MCF 10A (cell line): ENCODE measurements at regions not wholly inside any gene's neighbourhood (a gene's known extent, or its start where the extent isn't known, plus 50 kb on each side); places are given as distances from the start of the nearest gene placed in this dataset.

Experiments
- BruUV-seq: library from RNA; stranded (reverse); fragments of 400-500 nt; replicated peaks from 2 replicates; lab custom pipeline; 2021; lab: Mats Ljungman, UMichigan
- CTCF ChIA-PET: fragments of 300-600 bp; sonication (Branson Sonifier 250); formaldehyde crosslinking; extraction: SDS; loops from one replicate; lab custom pipeline; 2021; ENCODE audit warnings: antibody characterized with exemption, inconsistent platforms; lab: Yijun Ruan, JAX
- POLR2A ChIA-PET: fragments of 300-600, 350-650 bp; sonication (Branson Sonifier 250); formaldehyde crosslinking; extraction: SDS; loops from one replicate; lab custom pipeline; 2020; ENCODE audit warnings: antibody characterized with exemption, inconsistent platforms; lab: Yijun Ruan, JAX
- DNase-seq: peaks from one replicate; pipeline ENCODE4 v3.0.0-alpha.2; 2018; ENCODE audit not compliant: unreplicated experiment
- H3K27ac Mint-ChIP-seq: one replicate; pipeline ENCODE4 v1.8.0; 2022; ENCODE audit warnings: mild to moderate bottlenecking, low read depth, mixed read lengths; ENCODE audit not compliant: unreplicated experiment
- H3K27me3 Mint-ChIP-seq: one replicate; pipeline ENCODE4 v1.8.0; 2022; ENCODE audit warnings: mixed read lengths; ENCODE audit not compliant: insufficient read depth, unreplicated experiment
- H3K36me3 Mint-ChIP-seq: one replicate; pipeline ENCODE4 v1.8.0; 2022; ENCODE audit warnings: mild to moderate bottlenecking, moderate library complexity, mixed read lengths; ENCODE audit not compliant: insufficient read depth, unreplicated experiment
- H3K4me1 Mint-ChIP-seq: one replicate; pipeline ENCODE4 v1.8.0; 2022; ENCODE audit warnings: mixed read lengths; ENCODE audit not compliant: insufficient read depth, unreplicated experiment
- H3K4me3 Mint-ChIP-seq: one replicate; pipeline ENCODE4 v1.8.0; 2022; ENCODE audit warnings: mild to moderate bottlenecking, moderate library complexity, mixed read lengths; ENCODE audit not compliant: unreplicated experiment
- H3K9me3 Mint-ChIP-seq: one replicate; pipeline ENCODE4 v1.8.0; 2022; ENCODE audit warnings: mixed read lengths; ENCODE audit not compliant: unreplicated experiment
- intact Hi-C: fragments of 100-400 bp; cut with micrococcal nuclease; formaldehyde crosslinking; loops from 2 replicates; pipeline ENCODE4 v1.14.1; 2022
- TF ChIP-seq, protein P1 (sequence below): fragments of 200-600 bp; IDR thresholded peaks from one replicate; pipeline ENCODE4 v1.8.0; 2022; ENCODE audit warnings: antibody characterized with exemption, mild to moderate bottlenecking; ENCODE audit not compliant: unreplicated experiment

DNA sequence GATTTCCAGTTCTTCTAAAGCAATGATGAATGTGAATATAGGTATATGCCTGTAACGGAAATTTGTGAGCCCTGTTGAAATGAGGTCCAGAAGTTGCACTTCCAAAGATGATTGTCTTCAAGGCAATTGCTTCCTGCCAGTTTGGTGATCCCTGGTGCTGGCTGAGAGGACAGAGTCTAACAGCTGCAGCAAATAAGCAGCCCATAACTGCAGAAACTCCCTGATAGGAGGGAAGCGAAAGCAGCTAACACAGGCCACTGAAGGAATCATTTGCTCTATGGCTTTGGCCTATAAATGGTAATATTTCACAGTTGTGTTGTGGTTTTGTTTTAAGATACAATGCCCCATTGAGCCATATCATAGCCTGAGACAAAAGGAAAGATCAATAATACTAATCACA is 451.5 kb upstream of the MIR17HG start:
- Mint-ChIP-seq H3K27ac (no peak overlapping the region), H3K27me3 (no peaks in the 10 kb centered on the region), H3K4me3 (no peak overlapping the region), H3K4me1 (no peaks in the 10 kb centered on the region), H3K9me3 (no peaks in the 10 kb centered on the region), H3K36me3 (no peaks in the 10 kb centered on the region)
- TF ChIP-seq, protein P1, sequence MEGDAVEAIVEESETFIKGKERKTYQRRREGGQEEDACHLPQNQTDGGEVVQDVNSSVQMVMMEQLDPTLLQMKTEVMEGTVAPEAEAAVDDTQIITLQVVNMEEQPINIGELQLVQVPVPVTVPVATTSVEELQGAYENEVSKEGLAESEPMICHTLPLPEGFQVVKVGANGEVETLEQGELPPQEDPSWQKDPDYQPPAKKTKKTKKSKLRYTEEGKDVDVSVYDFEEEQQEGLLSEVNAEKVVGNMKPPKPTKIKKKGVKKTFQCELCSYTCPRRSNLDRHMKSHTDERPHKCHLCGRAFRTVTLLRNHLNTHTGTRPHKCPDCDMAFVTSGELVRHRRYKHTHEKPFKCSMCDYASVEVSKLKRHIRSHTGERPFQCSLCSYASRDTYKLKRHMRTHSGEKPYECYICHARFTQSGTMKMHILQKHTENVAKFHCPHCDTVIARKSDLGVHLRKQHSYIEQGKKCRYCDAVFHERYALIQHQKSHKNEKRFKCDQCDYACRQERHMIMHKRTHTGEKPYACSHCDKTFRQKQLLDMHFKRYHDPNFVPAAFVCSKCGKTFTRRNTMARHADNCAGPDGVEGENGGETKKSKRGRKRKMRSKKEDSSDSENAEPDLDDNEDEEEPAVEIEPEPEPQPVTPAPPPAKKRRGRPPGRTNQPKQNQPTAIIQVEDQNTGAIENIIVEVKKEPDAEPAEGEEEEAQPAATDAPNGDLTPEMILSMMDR = no peak
- POLR2A ChIA-PET = no interaction called here
- DNase-seq = no peak
- BruUV-seq = no TSS peak
- CTCF ChIA-PET = no interaction called here
- intact Hi-C loops = no loop called here

DNA sequence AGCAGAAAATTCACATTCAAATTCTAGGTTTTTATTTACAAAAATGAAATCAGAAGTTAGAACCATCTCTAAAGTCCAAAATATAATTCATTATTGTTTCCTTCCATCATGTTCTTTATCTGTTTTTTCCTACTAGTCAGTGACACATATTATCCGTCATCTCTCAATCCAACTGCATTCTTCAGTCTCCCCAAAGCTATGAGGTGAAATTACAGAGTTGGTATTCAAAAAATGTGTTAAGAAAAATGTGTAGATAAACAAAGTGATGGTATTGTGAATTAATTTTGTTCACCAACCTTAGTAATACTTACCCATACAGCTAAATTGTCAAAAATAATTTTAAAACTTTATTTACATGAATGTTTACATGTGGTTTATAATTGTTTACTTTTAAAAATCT is 448.7 kb upstream of the MIR17HG start:
- Mint-ChIP-seq H3K27me3 (no peaks in the 10 kb centered on the region), H3K9me3 (no peaks in the 10 kb centered on the region), H3K4me1 (no peaks in the 10 kb centered on the region), H3K36me3 (no peaks in the 10 kb centered on the region), H3K27ac (no peak overlapping the region), H3K4me3 (no peak overlapping the region)
- intact Hi-C loops = no loop called here
- CTCF ChIA-PET = no interaction called here
- POLR2A ChIA-PET = no interaction called here
- no peak for DNase-seq
- TF ChIP-seq, protein P1 = no peak
- no TSS peak for BruUV-seq

DNA sequence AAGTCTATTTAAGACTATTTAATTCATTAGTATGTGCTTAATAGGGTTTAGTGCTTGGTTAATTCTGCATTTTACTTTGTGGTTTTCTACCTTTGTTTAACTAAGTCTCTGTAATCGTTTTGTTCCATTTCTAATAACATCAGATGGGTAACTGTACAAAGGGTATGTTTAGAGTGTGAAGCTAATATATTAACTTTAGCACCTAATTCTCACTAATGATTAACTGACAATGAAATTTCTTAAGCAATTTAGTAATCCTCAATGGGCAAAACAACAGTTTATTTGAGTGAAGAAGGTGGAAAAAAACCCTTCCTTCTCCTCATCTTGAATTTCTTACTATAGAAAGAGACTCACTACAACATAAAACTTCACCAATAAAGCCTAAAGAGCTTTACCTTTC is 448.1 kb upstream of the MIR17HG start:
- CTCF ChIA-PET = no interaction called here
- no peak overlapping the region for H3K4me3 Mint-ChIP-seq

DNA sequence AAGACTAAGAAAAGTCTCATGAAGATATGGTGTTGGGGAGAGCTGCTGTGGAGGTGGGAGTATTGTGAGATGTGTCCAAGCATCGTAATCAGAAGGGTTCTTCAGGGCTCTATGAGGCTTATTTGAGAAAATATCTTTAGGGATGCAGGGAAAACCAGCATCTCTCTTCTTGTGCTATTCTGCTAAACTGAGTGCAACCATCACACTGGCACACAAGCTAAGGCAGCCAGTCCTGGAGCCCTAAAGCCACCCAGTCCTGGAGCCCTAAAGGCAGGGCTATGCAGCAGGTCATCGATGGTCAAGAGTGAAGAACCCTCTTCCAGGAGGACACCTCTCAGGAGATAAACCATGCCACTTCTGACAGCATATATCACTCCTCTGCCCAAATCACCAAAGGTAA is 445.2 kb upstream of the MIR17HG start:
- ChIA-PET CTCF (interaction anchor here (0.6 kb wide), 1 partner anchor 116 kb away, joined by 3 read pairs; no protein-coding TSS in a partner anchor), POLR2A (no interaction called here)
- no peaks in the 10 kb centered on the region for H3K4me1 Mint-ChIP-seq
- no peak overlapping the region for H3K27ac Mint-ChIP-seq
- TF ChIP-seq, protein P1 = no peak
- DNase-seq = no peak
- intact Hi-C loops = no loop called here
- no peaks in the 10 kb centered on the region for H3K27me3 Mint-ChIP-seq
- H3K4me3 Mint-ChIP-seq = no peak overlapping the region
- no peaks in the 10 kb centered on the region for H3K36me3 Mint-ChIP-seq
- no peaks in the 10 kb centered on the region for H3K9me3 Mint-ChIP-seq
- BruUV-seq = no TSS peak

More for the DNA sequence above, 448.1 kb upstream of the MIR17HG start:
- POLR2A ChIA-PET = no interaction called here
- H3K9me3 Mint-ChIP-seq = no peaks in the 10 kb centered on the region
- TF ChIP-seq, protein P1 = no peak
- no peaks in the 10 kb centered on the region for H3K4me1 Mint-ChIP-seq
- no TSS peak for BruUV-seq
- no peaks in the 10 kb centered on the region for H3K36me3 Mint-ChIP-seq
- no peaks in the 10 kb centered on the region for H3K27me3 Mint-ChIP-seq
- H3K27ac Mint-ChIP-seq = no peak overlapping the region
- intact Hi-C loops = no loop called here
- no peak for DNase-seq
